NCI-H128 (cell line): ENCODE measurements at regions not wholly inside any gene's neighbourhood (a gene's known extent, or its start where the extent isn't known, plus 50 kb on each side); places are given as distances from the start of the nearest gene placed in this dataset.
"Not testable (repeated sequence)": the region's sequence is repeated elsewhere in the genome, so short reads cannot be mapped to it uniquely, and the experiment has no call there.

Source experiments
- DNase-seq: peaks from one replicate; lab custom pipeline; 2025; ENCODE audit not compliant: unreplicated experiment; lab: John Stamatoyannopoulos, UW

- peak; percentile 45 for DNase-seq
Measured at GRCh38 chr3:140863580-140864009, 78.0 kb upstream of the SLC25A36 start.

- no peak for DNase-seq
Measured at GRCh38 chr3:140870351-140870750, 71.3 kb upstream of the SLC25A36 start.

GRCh38 chr3:140871022-140871421 lies 70.6 kb upstream of the SLC25A36 start:
- DNase-seq, result no peak

GRCh38 chr3:140872165-140872564 lies 69.5 kb upstream of the SLC25A36 start:
- not testable (repeated sequence) for DNase-seq

GRCh38 chr3:140883428-140884040 lies 58.1 kb upstream of the SLC25A36 start:
- DNase-seq, result no peak

GRCh38 chr3:140885697-140886096 lies 55.9 kb upstream of the SLC25A36 start:
- not testable (repeated sequence) for DNase-seq
